Suppressor macrophage treated with lipopolysaccharide for 4 hours (primary cell): ENCODE measurements at regions not wholly inside any gene's neighbourhood (a gene's known extent, or its start where the extent isn't known, plus 50 kb on each side); places are given as distances from the start of the nearest gene placed in this dataset.

Experiments used
- DNase-seq: peaks from one replicate; pipeline ENCODE4 v3.0.0-alpha.2; 2020

- DNase-seq: no peak
Measured at GRCh38 chr22:27557286-27558008, 244.1 kb downstream of the MN1 start.

GRCh38 chr22:27558658-27559371 is 242.7 kb downstream of the MN1 start:
- no peak for DNase-seq

GRCh38 chr22:27560781-27561180 is 240.8 kb downstream of the MN1 start:
- DNase-seq: no peak

- no peak for DNase-seq
Measured at GRCh38 chr22:27561286-27561904, 240.2 kb downstream of the MN1 start.

GRCh38 chr22:27564806-27565205 is 236.8 kb downstream of the MN1 start:
- no peak for DNase-seq

- no peak for DNase-seq
Measured at GRCh38 chr22:27566602-27567001, 235.0 kb downstream of the MN1 start.

GRCh38 chr22:27568265-27568664 is 233.3 kb downstream of the MN1 start:
- DNase-seq: no peak

GRCh38 chr22:27571463-27572277 is 229.9 kb downstream of the MN1 start:
- no peak for DNase-seq

GRCh38 chr22:27572278-27572666 is 229.3 kb downstream of the MN1 start:
- DNase-seq: no peak

GRCh38 chr22:27573280-27574001 is 228.1 kb downstream of the MN1 start:
- DNase-seq: no peak

GRCh38 chr22:27574002-27574366 is 227.6 kb downstream of the MN1 start:
- DNase-seq: no peak

GRCh38 chr22:27574651-27575050 is 226.9 kb downstream of the MN1 start:
- no peak for DNase-seq

GRCh38 chr22:27575348-27575747 is 226.2 kb downstream of the MN1 start:
- DNase-seq: no peak

GRCh38 chr22:27576413-27576812 is 225.1 kb downstream of the MN1 start:
- no peak for DNase-seq

- no peak for DNase-seq
Measured at GRCh38 chr22:27576815-27577573, 224.6 kb downstream of the MN1 start.

- no peak for DNase-seq
Measured at GRCh38 chr22:27577574-27577969, 224.0 kb downstream of the MN1 start.

- no peak for DNase-seq
Measured at GRCh38 chr22:27578937-27579617, 222.5 kb downstream of the MN1 start.

- no peak for DNase-seq
Measured at GRCh38 chr22:27580311-27580897, 221.2 kb downstream of the MN1 start.

GRCh38 chr22:27581236-27581635 is 220.3 kb downstream of the MN1 start:
- DNase-seq: no peak

- no peak for DNase-seq
Measured at GRCh38 chr22:27581688-27582087, 219.9 kb downstream of the MN1 start.

GRCh38 chr22:27583856-27584255 is 217.7 kb downstream of the MN1 start:
- no peak for DNase-seq
